Globus pallidus (tissue), 1 donor: ENCODE measurements at regions not wholly inside any gene's neighbourhood (a gene's known extent, or its start where the extent isn't known, plus 50 kb on each side); places are given as distances from the start of the nearest gene placed in this dataset.

Source experiments
- DNase-seq: peaks from one replicate; pipeline ENCODE4 v3.0.0-alpha.2; 2015; ENCODE audit warnings: low spot score

DNA sequence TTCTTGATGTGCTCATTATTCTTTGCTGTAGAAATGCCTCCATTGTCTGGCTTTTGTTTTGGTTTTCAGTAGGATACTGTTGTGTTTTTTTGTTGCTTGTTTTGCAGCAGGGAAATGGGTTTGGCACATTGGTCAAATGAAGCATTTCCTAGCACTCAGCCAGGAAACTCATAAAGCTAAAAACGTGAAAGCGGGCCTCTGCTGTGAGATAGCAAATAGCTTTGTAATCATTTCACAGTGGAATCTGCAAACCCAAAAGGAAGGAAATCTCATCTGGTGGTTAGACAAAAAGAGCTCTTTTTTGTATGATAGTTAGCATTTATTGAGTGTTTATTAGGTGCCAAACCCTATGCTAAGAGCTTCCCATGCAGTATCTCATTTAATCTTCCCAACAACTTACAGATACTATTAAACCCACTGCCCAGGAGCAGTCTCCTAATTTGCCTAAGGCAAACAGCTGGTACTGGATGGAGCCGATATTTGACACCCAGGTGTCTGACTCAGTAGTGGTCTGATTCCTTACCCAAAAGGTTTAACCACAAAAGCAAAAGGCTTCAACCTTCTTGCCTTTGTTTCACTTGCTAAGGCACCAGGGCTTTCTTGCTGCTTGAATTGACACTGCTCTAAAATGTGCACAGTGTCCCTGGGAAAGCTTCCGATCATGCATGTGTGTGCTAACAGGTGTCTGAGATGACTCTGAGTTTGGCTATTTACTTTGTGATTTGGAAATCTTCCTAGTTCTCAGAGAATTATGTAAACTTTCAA, 527.9 kb upstream of the MDFIC2 start:
- no peak for DNase-seq

- no peak for DNase-seq
Observed at GRCh38 chr3:70833239-70833960, 521.0 kb upstream of the MDFIC2 start.

DNA sequence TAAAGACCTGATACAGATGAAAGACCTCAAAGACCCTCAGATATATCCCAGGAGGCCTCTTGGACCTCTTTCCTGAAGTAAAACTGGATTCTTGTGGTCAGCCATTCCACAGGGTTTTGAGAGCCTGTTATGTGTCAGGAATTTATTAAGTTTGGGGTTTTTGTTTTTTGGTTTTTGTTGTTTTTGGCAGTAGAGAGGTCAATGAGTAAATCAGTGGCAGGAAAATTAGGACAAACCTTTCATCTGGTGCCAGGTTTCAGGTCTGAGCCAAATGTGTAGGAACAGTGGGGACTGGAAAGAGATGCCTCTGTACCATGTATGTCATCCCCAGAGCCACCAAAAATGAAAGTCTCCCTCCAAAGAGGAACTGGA, 520.4 kb upstream of the MDFIC2 start:
- no peak for DNase-seq

GRCh38 chr3:70832089-70832833, 519.8 kb upstream of the MDFIC2 start:
- no peak for DNase-seq

GRCh38 chr3:70829092-70829491, 516.7 kb upstream of the MDFIC2 start:
- no peak for DNase-seq

DNA sequence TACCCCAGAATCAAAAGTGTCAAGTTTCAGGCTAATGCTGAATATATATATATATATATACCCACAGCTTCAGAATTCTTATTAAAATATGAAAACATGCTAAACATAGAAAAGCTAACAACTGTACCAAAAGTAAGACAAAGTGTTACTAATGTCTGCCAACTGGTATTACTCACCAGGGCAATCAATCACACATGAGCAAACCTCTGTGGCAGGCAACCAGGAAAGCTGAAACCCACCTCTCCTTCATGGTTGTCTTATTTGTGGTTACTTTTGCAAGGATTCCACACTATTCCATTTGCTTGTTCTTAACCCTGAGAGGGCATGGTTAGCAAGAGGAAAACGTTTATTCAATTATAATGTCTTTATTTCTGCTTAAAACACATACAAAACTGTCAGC, 512.3 kb upstream of the MDFIC2 start:
- no peak for DNase-seq

- peak; percentile 11 for DNase-seq
Observed at GRCh38 chr3:70824078-70824477, 511.6 kb upstream of the MDFIC2 start.

DNA sequence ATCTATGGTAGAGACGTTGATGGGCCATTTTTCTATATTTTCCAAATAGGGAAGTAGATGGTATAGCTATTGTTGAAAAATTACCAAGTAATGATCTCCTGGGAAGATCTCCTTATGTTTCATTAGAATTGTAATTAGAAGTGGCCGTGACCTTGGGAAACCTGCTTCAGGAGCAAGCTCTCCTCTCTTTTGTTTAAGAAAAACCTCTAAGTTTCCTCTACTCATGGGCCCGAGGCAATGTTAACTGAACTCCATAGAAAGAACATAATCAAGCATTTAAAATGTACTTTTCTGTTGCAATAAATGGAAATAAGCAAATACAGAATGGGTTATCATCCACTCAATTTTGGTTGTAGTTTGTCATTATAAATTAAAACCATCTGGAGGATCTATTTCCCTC, 511.2 kb upstream of the MDFIC2 start:
- no peak for DNase-seq

DNA sequence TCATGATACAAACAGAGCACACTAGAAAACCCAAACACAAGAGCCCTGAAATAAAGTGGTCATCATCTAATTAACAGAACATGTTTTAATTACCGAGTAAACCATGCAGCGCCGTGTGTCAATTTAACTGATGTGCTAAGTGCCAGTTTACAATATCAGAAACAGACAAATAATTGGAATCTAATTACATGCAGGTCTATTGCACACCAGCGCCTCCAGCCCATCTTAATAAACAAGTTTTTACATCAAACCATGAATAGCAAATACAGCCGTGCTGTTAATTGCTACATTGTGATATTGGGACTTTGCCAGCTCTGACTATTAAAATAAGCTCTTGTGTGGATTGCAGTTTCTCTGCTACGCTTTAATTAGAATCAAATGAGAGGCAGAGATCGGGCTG, 510.2 kb upstream of the MDFIC2 start:
- no peak for DNase-seq

DNA sequence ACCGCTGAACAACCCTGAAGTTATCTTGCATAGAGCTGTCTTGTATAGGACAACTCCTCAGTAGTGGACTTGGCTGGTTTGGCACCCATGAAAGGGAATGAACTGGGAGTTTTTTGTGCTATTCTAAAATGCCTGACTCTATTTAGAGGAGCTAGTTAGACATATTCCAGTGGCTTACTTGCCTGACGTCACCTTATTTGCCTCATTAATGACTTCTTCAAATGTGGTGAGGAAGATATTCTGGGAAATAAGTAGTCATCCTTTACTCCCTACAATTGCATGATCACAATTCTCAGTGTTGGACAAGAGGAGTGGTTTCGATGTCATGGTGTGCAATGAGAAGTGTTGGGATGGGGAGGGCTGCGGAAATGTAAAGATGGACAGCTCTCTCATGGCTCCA, 509.2 kb upstream of the MDFIC2 start:
- no peak for DNase-seq

DNA sequence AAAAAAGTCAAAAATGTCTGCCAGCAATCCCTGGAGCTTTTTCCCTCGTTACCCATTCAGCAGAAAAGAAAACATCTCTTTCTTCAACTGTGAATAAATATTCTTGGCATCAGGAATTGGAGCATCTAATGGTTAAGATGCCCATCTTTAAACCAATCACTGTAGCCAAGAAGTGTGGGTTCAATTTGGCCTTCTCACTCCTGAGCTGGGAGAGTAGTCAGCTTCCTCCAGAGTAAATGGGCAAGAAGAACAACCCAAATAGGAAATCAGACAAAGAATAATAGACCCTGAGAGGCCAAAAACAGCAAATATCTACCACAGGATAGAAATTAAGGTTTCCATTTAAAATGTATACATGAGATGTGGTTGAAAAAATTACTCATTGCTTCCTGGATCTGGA, 508.0 kb upstream of the MDFIC2 start:
- peak; percentile 23 for DNase-seq

GRCh38 chr3:70818145-70818544, 505.7 kb upstream of the MDFIC2 start:
- DNase-seq: no peak

GRCh38 chr3:70816346-70816745, 503.9 kb upstream of the MDFIC2 start:
- DNase-seq: no peak

GRCh38 chr3:70815817-70816216, 503.4 kb upstream of the MDFIC2 start:
- DNase-seq: no peak

DNA sequence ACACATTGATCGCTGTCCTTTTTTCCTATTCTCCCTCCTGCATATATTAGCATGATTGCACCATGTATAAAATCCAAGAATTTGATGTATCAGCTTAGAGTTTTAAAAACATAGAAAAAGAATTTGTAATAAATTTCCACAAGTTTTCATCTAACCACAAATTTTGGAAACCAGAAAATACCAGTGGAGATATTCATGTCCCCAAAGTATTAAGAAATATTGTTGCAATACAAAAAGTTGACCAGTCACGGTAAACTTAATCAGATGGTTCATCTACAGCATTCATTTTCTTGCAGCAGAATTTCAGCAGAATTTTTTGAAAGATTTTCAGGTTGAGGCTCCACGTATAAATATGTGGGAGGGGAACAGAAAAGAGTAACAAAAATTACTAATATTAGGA, 500.9 kb upstream of the MDFIC2 start:
- DNase-seq: no peak

DNA sequence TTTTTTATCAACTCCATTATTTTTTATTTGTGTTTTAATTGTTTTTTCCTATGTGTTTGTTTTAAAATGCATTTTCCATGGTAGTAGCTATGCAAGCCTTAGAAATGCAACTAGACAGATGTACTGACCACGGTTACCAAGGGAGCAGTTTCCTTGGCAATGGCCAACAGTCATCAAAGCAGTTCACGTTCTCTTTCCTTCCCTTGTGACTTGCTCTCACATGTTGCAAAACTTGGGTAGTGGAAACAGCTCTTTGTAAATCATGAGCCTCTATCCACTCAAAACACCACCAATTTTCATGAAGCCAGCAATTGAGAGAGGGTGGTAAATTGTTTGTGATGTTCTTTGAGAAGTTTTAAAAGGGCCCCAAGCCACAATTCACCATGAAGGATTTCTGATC, 499.4 kb upstream of the MDFIC2 start:
- peak; percentile 42 for DNase-seq

GRCh38 chr3:70808881-70809280, 496.4 kb upstream of the MDFIC2 start:
- no peak for DNase-seq

DNA sequence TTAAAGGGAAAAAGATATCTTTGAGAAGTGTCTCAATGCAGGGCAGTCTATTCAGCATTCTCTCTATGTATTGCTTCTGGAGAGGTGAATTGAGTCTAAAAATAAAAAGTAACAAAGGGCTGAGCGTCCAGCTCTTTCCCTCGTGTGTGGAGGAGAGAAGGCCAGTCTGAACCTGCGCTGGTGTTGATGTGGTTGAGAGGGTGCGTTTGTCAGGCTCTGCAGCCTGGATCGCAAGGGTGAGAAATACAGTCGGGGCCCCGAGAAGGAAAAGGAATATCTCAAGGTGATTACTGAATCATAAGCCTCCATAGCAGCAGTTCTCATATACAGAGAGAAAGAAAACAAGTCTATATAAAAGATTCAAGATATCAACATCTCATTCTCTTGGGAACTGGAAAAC, 494.1 kb upstream of the MDFIC2 start:
- DNase-seq: no peak

- DNase-seq: no peak
Observed at GRCh38 chr3:70806021-70806420, 493.6 kb upstream of the MDFIC2 start.

DNA sequence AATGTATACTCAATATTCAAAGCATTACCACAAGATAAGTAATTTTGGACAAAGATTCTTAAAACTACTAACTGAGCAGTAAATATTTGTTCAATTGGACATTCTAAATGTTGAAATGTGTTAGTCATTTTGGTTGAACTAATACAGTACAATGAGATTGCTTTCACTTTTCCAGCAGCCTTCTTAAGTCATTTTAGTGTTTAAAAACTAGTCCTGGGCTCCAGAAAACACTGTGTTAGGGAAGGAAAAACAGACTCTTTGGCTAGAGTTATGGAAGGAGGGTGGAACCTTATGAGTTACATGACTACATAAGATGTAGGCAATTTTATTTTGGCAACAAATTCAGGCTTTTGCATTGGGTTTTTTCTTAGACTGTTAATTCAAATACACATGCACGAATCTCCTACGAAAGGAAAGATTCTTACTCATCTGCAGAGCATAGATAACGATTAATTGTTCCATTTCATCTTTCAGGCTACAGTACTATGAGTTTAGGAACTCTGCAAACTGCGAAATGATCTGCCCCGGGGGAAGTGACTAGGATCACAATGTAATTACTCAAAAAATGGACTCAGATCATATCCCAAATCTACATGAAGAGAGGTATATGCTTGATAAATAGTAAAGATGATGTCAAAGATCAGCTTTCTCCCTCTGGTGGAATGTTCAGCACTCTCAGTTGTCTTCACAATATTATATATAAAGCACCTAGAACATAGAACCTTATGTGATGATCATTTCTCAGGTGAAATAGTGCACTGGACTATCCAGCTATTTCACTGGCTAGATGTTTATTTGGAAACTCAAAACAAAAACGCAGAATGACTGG, 492.8 kb upstream of the MDFIC2 start:
- no peak for DNase-seq

GRCh38 chr3:70803891-70804290, 491.5 kb upstream of the MDFIC2 start:
- no peak for DNase-seq

DNA sequence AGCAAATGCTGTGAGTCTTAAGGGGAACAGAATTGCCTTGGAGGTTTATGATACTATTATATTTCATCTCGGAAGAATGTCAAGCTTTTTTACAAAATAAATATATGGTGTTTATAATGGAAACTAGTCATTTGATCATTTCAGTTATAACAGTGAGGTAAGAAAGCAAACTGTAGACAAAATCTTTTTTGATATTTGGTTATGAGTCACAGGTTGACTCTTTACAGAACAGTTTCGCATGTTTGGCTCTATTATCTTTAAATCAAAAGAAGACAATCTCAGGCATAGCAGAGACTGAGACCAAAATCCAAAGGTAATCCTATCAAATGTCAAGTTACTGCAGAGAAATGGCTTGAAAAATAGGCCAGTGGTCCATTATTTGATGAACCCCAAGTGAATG, 490.9 kb upstream of the MDFIC2 start:
- no peak for DNase-seq
